IgD-negative memory B cell (primary cell): ENCODE measurements at regions not wholly inside any gene's neighbourhood (a gene's known extent, or its start where the extent isn't known, plus 50 kb on each side); places are given as distances from the start of the nearest gene placed in this dataset.
A peak's percentile ranks its signal among the peaks of the same experiment; 100 is the strongest.

Experiments
- H3K27ac Mint-ChIP-seq, 3 donors: one replicate each; pipeline ENCODE4 v1.8.0; 2020 to 2022; ENCODE audit warnings: mild to moderate bottlenecking in 3 of 3, mixed read lengths in 3 of 3, moderate library complexity in 1 of 3
- H3K27me3 Mint-ChIP-seq: one replicate; pipeline ENCODE4 v1.8.0; 2021; ENCODE audit warnings: mixed read lengths
- H3K36me3 Mint-ChIP-seq: one replicate; pipeline ENCODE4 v1.8.0; 2020; ENCODE audit warnings: mild to moderate bottlenecking, mixed read lengths
- H3K4me1 Mint-ChIP-seq, 3 donors: one replicate each; pipeline ENCODE4 v1.8.0; 2020 to 2022; ENCODE audit warnings: mixed read lengths in 3 of 3, mild to moderate bottlenecking in 1 of 3
- H3K4me3 Mint-ChIP-seq, 4 donors: one replicate each; pipeline ENCODE4 v1.8.0; 2020 to 2022; ENCODE audit warnings: mild to moderate bottlenecking in 4 of 4, mixed read lengths in 4 of 4, moderate library complexity in 3 of 4
- H3K9me3 Mint-ChIP-seq, 3 donors: one replicate each; pipeline ENCODE4 v1.8.0; 2020 to 2021; ENCODE audit warnings: mixed read lengths in 3 of 3, mild to moderate bottlenecking in 1 of 3

- H3K4me1 Mint-ChIP-seq, result no peaks in the 10 kb centered on the region
- H3K9me3 Mint-ChIP-seq, result peaks cover 0 to 4% (median 3%) of the 10 kb centered on the region in 3 donors
- H3K27ac Mint-ChIP-seq, result no peak overlapping the region
- no peak overlapping the region for H3K4me3 Mint-ChIP-seq
- H3K36me3 Mint-ChIP-seq, result no peaks in the 10 kb centered on the region
- H3K27me3 Mint-ChIP-seq, result peaks cover 11% of the 10 kb centered on the region
These were observed 50.1 kb upstream of the EFEMP1 start for GRCh38 chr2:55973673-55974072.

GRCh38 chr2:55976681-55977080 is 53.1 kb upstream of the EFEMP1 start:
- Mint-ChIP-seq H3K27me3 (peaks cover 9% of the 10 kb centered on the region), H3K36me3 (no peaks in the 10 kb centered on the region), H3K27ac (no peak overlapping the region), H3K9me3 (peaks cover 2 to 15% (median 4%) of the 10 kb centered on the region in 3 donors), H3K4me3 (no peak overlapping the region), H3K4me1 (no peaks in the 10 kb centered on the region)

GRCh38 chr2:55985406-55985805 is 61.8 kb upstream of the EFEMP1 start:
- H3K27ac Mint-ChIP-seq, result no peak overlapping the region
- H3K27me3 Mint-ChIP-seq, result peaks cover 1% of the 10 kb centered on the region

DNA sequence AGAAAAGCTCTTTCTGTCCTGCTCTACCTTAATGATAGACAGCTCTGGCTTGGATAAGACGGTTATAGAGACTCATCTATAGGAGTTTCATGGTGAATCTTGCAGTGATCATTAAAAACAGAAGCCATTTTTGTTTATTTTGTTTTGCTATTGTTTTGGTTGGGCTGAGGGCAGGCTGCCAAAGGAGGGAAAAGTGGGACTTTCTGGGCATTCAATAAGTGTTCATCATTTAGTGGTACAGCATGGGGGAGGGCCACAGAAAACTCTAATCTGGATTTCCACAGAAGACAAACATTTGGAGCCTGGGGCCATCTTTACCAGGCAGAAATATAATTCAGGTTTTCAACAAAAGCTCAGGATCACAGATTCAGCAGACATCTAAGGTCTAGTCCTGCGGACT is 62.4 kb upstream of the EFEMP1 start:
- Mint-ChIP-seq H3K27ac (peak overlapping the region in 1 of 3 donors; percentile 67), H3K9me3 (no peaks in the 10 kb centered on the region)

More at GRCh38 chr2:55985406-55985805, 61.8 kb upstream of the EFEMP1 start:
- peaks cover 16 to 20% (median 18%) of the 10 kb centered on the region in 3 donors for H3K4me1 Mint-ChIP-seq
- H3K4me3 Mint-ChIP-seq, result no peak overlapping the region
- peaks cover 2% of the 10 kb centered on the region for H3K36me3 Mint-ChIP-seq
- peaks cover 0 to 1% (median 0%) of the 10 kb centered on the region in 3 donors for H3K9me3 Mint-ChIP-seq

GRCh38 chr2:55986700-55987440 is 63.3 kb upstream of the EFEMP1 start:
- peaks cover 16 to 22% (median 20%) of the 10 kb centered on the region in 3 donors for H3K4me1 Mint-ChIP-seq
- peaks cover 2% of the 10 kb centered on the region for H3K27me3 Mint-ChIP-seq
- peaks cover 2% of the 10 kb centered on the region for H3K36me3 Mint-ChIP-seq
- no peaks in the 10 kb centered on the region for H3K9me3 Mint-ChIP-seq
- H3K27ac Mint-ChIP-seq, result no peak overlapping the region
- peak overlapping the region in 1 of 4 donors; percentile 20 for H3K4me3 Mint-ChIP-seq

More for the DNA sequence above, 62.4 kb upstream of the EFEMP1 start:
- Mint-ChIP-seq H3K4me3 (no peak overlapping the region), H3K36me3 (peaks cover 2% of the 10 kb centered on the region), H3K4me1 (peaks cover 16 to 20% (median 18%) of the 10 kb centered on the region in 3 donors), H3K27me3 (peaks cover under 1% of the 10 kb centered on the region)

DNA sequence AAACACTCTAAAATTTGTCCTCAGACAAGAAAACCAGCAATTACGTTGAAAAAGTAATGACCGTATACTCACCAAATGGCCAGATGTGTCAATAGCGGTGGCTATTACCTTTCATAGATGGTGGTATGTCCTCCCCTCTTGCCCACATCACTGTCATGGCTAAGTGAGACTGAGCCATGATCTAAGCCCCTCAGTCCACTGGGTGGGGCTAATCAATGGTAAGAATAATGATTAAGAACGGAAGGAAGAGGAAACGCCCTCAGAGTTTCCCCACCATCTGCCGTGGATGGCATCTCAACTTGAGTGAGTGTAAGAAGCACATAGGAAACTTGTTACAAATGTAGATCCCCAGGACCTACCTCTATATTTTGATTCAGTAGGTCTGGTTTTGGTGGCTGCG is 65.8 kb upstream of the EFEMP1 start:
- peaks cover 0 to 3% (median 0%) of the 10 kb centered on the region in 3 donors for H3K9me3 Mint-ChIP-seq
- peaks cover 10% of the 10 kb centered on the region for H3K27me3 Mint-ChIP-seq
- H3K36me3 Mint-ChIP-seq, result peaks cover 2% of the 10 kb centered on the region
- H3K4me1 Mint-ChIP-seq, result peaks cover 16 to 22% (median 20%) of the 10 kb centered on the region in 3 donors
- no peak overlapping the region for H3K4me3 Mint-ChIP-seq
- H3K27ac Mint-ChIP-seq, result no peak overlapping the region

DNA sequence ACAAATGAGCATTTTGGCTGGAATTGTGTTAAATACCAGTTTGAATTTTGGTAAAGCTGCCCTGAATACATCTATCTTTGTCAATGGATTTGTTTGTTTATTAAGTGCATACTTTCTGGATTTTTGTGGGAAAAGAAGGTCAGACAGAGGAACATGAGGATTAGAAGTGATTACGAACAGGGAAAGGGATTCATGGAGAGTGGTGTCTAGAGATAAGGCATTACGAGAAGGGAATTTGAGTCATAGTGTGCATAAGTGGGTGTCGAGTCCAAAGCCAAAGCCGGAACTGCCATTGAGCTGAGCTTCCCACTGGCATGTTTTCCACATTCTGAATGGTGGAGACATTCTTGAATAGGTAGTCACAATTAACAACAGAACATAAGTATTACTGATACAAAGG is 68.9 kb upstream of the EFEMP1 start:
- peaks cover 0 to 3% (median 0%) of the 10 kb centered on the region in 3 donors for H3K4me1 Mint-ChIP-seq
- no peak overlapping the region for H3K4me3 Mint-ChIP-seq
- peaks cover 15% of the 10 kb centered on the region for H3K27me3 Mint-ChIP-seq
- H3K9me3 Mint-ChIP-seq, result peaks cover 0 to 3% (median 0%) of the 10 kb centered on the region in 3 donors
- peaks cover 2% of the 10 kb centered on the region for H3K36me3 Mint-ChIP-seq
- no peak overlapping the region for H3K27ac Mint-ChIP-seq

- Mint-ChIP-seq H3K9me3 (peaks cover 0 to 3% (median 0%) of the 10 kb centered on the region in 3 donors), H3K4me3 (no peak overlapping the region), H3K27me3 (peaks cover 15% of the 10 kb centered on the region), H3K27ac (no peak overlapping the region), H3K36me3 (peaks cover 2% of the 10 kb centered on the region), H3K4me1 (peaks cover 0 to 3% (median 0%) of the 10 kb centered on the region in 3 donors)
These were observed 70.1 kb upstream of the EFEMP1 start for GRCh38 chr2:55993685-55994084.

GRCh38 chr2:55995211-55995610 is 71.6 kb upstream of the EFEMP1 start:
- H3K9me3 Mint-ChIP-seq, result peaks cover 0 to 3% (median 0%) of the 10 kb centered on the region in 3 donors
- no peaks in the 10 kb centered on the region for H3K36me3 Mint-ChIP-seq
- no peak overlapping the region for H3K4me3 Mint-ChIP-seq
- peaks cover 15% of the 10 kb centered on the region for H3K27me3 Mint-ChIP-seq
- H3K27ac Mint-ChIP-seq, result no peak overlapping the region
- H3K4me1 Mint-ChIP-seq, result peaks cover 0 to 3% (median 0%) of the 10 kb centered on the region in 3 donors

- H3K27ac Mint-ChIP-seq, result no peak overlapping the region
- peaks cover 0 to 3% (median 0%) of the 10 kb centered on the region in 3 donors for H3K4me1 Mint-ChIP-seq
- no peak overlapping the region for H3K4me3 Mint-ChIP-seq
- H3K27me3 Mint-ChIP-seq, result peaks cover 15% of the 10 kb centered on the region
- H3K36me3 Mint-ChIP-seq, result no peaks in the 10 kb centered on the region
- peaks cover 0 to 3% (median 0%) of the 10 kb centered on the region in 3 donors for H3K9me3 Mint-ChIP-seq
These were observed 72.3 kb upstream of the EFEMP1 start for GRCh38 chr2:55995902-55996301.

GRCh38 chr2:55999231-55999630 is 75.6 kb upstream of the EFEMP1 start:
- H3K27ac Mint-ChIP-seq, result no peak overlapping the region
- no peaks in the 10 kb centered on the region for H3K36me3 Mint-ChIP-seq
- H3K4me1 Mint-ChIP-seq, result no peaks in the 10 kb centered on the region
- H3K4me3 Mint-ChIP-seq, result no peak overlapping the region
- H3K27me3 Mint-ChIP-seq, result peaks cover 5% of the 10 kb centered on the region
- no peaks in the 10 kb centered on the region for H3K9me3 Mint-ChIP-seq

GRCh38 chr2:55999790-56000189 is 76.2 kb upstream of the EFEMP1 start:
- Mint-ChIP-seq H3K36me3 (no peaks in the 10 kb centered on the region), H3K9me3 (no peaks in the 10 kb centered on the region), H3K4me3 (no peak overlapping the region), H3K4me1 (no peaks in the 10 kb centered on the region), H3K27ac (no peak overlapping the region), H3K27me3 (peaks cover 5% of the 10 kb centered on the region)

DNA sequence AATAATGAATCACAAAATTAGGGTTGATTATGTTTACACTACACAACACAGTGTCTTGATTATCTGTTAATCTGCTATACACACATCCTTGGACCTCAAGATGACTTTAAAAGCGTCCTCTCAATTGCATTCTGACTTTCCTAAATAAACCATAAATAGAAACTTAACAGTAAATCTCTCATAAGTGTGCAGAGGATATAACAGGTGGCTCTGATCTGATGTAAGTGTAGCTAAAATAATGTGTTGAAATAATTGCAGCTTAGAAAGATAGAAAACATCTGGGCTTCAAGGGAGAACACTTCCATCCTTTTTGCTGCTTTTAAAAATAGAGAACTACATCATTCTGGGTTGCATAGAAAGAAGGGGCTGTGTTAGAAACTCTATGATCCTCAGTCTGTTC is 78.4 kb upstream of the EFEMP1 start:
- Mint-ChIP-seq H3K4me1 (no peaks in the 10 kb centered on the region), H3K36me3 (no peaks in the 10 kb centered on the region), H3K27me3 (no peaks in the 10 kb centered on the region), H3K9me3 (no peaks in the 10 kb centered on the region), H3K27ac (no peak overlapping the region), H3K4me3 (no peak overlapping the region)

- Mint-ChIP-seq H3K9me3 (peaks cover 0 to 2% (median 0%) of the 10 kb centered on the region in 3 donors), H3K36me3 (no peaks in the 10 kb centered on the region), H3K27ac (no peak overlapping the region), H3K4me3 (no peak overlapping the region), H3K27me3 (no peaks in the 10 kb centered on the region), H3K4me1 (no peaks in the 10 kb centered on the region)
These were observed 85.3 kb upstream of the EFEMP1 start for GRCh38 chr2:56008661-56009431.

GRCh38 chr2:56009758-56010458 is 86.3 kb upstream of the EFEMP1 start:
- Mint-ChIP-seq H3K4me3 (no peak overlapping the region), H3K36me3 (no peaks in the 10 kb centered on the region), H3K27me3 (no peaks in the 10 kb centered on the region), H3K27ac (no peak overlapping the region), H3K9me3 (peaks cover 0 to 2% (median 0%) of the 10 kb centered on the region in 3 donors), H3K4me1 (peaks cover 0 to 2% (median 0%) of the 10 kb centered on the region in 3 donors)
